Testis (tissue), 2 donors: ENCODE measurements at regions not wholly inside any gene's neighbourhood (a gene's known extent, or its start where the extent isn't known, plus 50 kb on each side); places are given as distances from the start of the nearest gene placed in this dataset.

Experiments
- CTCF ChIP-seq, 3 experiments: fragments of 450-650 bp in 2 of 3; fragments of 200-600 bp in 1 of 3; sonication (generic) in 1 of 3; IDR thresholded peaks; one replicate each; pipeline ENCODE4 v1.5.1; 2016 to 2019; ENCODE audit warnings: antibody characterized with exemption in 3 of 3, mild to moderate bottlenecking in 2 of 3, moderate library complexity in 1 of 3
- POLR2A ChIP-seq: fragments of 450-650 bp; IDR thresholded peaks from one replicate; pipeline ENCODE4 v1.6.1; 2017; ENCODE audit warnings: antibody characterized with exemption, mild to moderate bottlenecking, moderate library complexity

GRCh38 chr3:163033652-163034051 lies 1537.0 kb downstream of the OTOL1 start:
- no peak for TF ChIP-seq CTCF (IDR thresholded peaks at IDR 0.05)
- TF ChIP-seq POLR2A = no peak
